Stimulated activated naive CD8-positive, alpha-beta T cell treated with anti-CD3 and anti-CD28 coated beads, Interleukin-15, amount 100 ng/mL, for 72 hours (primary cell): ENCODE measurements at regions not wholly inside any gene's neighbourhood (a gene's known extent, or its start where the extent isn't known, plus 50 kb on each side); places are given as distances from the start of the nearest gene placed in this dataset.
A peak's percentile ranks its signal among the peaks of the same experiment; 100 is the strongest.

Experiments
- ATAC-seq: fragments of 150-1000 bp; cut with Tn5 transposase; 2 replicates; pipeline ENCODE4 v1.10.0; 2021; ENCODE audit warnings: mild to moderate bottlenecking, moderate library complexity
- DNase-seq, 2 donors: peaks; one replicate each; pipeline ENCODE4 v3.0.0; 2021 to 2022
- H3K27ac Mint-ChIP-seq, 2 donors: one replicate each; pipeline ENCODE4 v1.8.0; 2022; ENCODE audit warnings: mild to moderate bottlenecking in 2 of 2, mixed read lengths in 2 of 2, moderate library complexity in 2 of 2
- H3K27me3 Mint-ChIP-seq: one replicate; pipeline ENCODE4 v1.8.0; 2022; ENCODE audit warnings: mixed read lengths
- H3K4me1 Mint-ChIP-seq: one replicate; pipeline ENCODE4 v1.8.0; 2022; ENCODE audit warnings: mild to moderate bottlenecking, mixed read lengths
- H3K4me3 Mint-ChIP-seq, 2 donors: one replicate each; pipeline ENCODE4 v1.8.0; 2022; ENCODE audit warnings: mild to moderate bottlenecking in 2 of 2, mixed read lengths in 2 of 2, moderate library complexity in 1 of 2
- H3K9me3 Mint-ChIP-seq, 2 donors: one replicate each; pipeline ENCODE4 v1.8.0; 2022; ENCODE audit warnings: mixed read lengths in 2 of 2

GRCh38 chr12:104834607-104835006, 123.5 kb downstream of the SLC41A2 start:
- H3K4me1 Mint-ChIP-seq: no peaks in the 10 kb centered on the region
- no peak for ATAC-seq
- no peaks in the 10 kb centered on the region for H3K27me3 Mint-ChIP-seq
- no peak overlapping the region for H3K4me3 Mint-ChIP-seq
- no peak overlapping the region for H3K27ac Mint-ChIP-seq
- H3K9me3 Mint-ChIP-seq: no peaks in the 10 kb centered on the region
- no peak for DNase-seq

GRCh38 chr12:104833756-104834155, 124.3 kb downstream of the SLC41A2 start:
- Mint-ChIP-seq H3K9me3 (no peaks in the 10 kb centered on the region), H3K4me1 (no peaks in the 10 kb centered on the region), H3K27me3 (no peaks in the 10 kb centered on the region), H3K27ac (no peak overlapping the region), H3K4me3 (no peak overlapping the region)
- ATAC-seq (no peak), DNase-seq (no peak)

GRCh38 chr12:104828015-104828414, 130.1 kb downstream of the SLC41A2 start:
- no peaks in the 10 kb centered on the region for H3K4me1 Mint-ChIP-seq
- DNase-seq: no peak
- no peaks in the 10 kb centered on the region for H3K27me3 Mint-ChIP-seq
- no peak overlapping the region for H3K4me3 Mint-ChIP-seq
- ATAC-seq: no peak
- no peak overlapping the region for H3K27ac Mint-ChIP-seq
- peaks cover 0 to 16% of the 10 kb centered on the region in 2 donors for H3K9me3 Mint-ChIP-seq

GRCh38 chr12:104827587-104827986, 130.5 kb downstream of the SLC41A2 start:
- DNase-seq (no peak), ATAC-seq (no peak)
- no peak overlapping the region for H3K4me3 Mint-ChIP-seq
- H3K27me3 Mint-ChIP-seq: no peaks in the 10 kb centered on the region
- H3K4me1 Mint-ChIP-seq: no peaks in the 10 kb centered on the region
- H3K9me3 Mint-ChIP-seq: peaks cover 0 to 16% of the 10 kb centered on the region in 2 donors
- no peak overlapping the region for H3K27ac Mint-ChIP-seq

GRCh38 chr12:104825408-104825807, 132.7 kb downstream of the SLC41A2 start:
- DNase-seq (no peak), ATAC-seq (no peak)
- H3K27ac Mint-ChIP-seq: peak overlapping the region in 1 of 2 donors; percentile 11
- no peak overlapping the region for H3K4me3 Mint-ChIP-seq
- no peaks in the 10 kb centered on the region for H3K4me1 Mint-ChIP-seq
- H3K9me3 Mint-ChIP-seq: peaks cover 0 to 16% of the 10 kb centered on the region in 2 donors
- no peaks in the 10 kb centered on the region for H3K27me3 Mint-ChIP-seq

GRCh38 chr12:104823985-104824461, 134.1 kb downstream of the SLC41A2 start:
- no peak overlapping the region for H3K4me3 Mint-ChIP-seq
- H3K27me3 Mint-ChIP-seq: no peaks in the 10 kb centered on the region
- no peaks in the 10 kb centered on the region for H3K4me1 Mint-ChIP-seq
- no peak overlapping the region for H3K27ac Mint-ChIP-seq
- ATAC-seq: no peak
- DNase-seq: no peak
- peaks cover 0 to 16% of the 10 kb centered on the region in 2 donors for H3K9me3 Mint-ChIP-seq

- Mint-ChIP-seq H3K4me1 (no peaks in the 10 kb centered on the region), H3K27me3 (no peaks in the 10 kb centered on the region)
Measured at GRCh38 chr12:104822941-104823340, 135.1 kb downstream of the SLC41A2 start.

GRCh38 chr12:104816845-104817503, 141.1 kb downstream of the SLC41A2 start:
- H3K4me1 Mint-ChIP-seq: no peaks in the 10 kb centered on the region
- no peaks in the 10 kb centered on the region for H3K27me3 Mint-ChIP-seq
- H3K27ac Mint-ChIP-seq: no peak overlapping the region
- H3K9me3 Mint-ChIP-seq: no peaks in the 10 kb centered on the region
- DNase-seq (no peak), ATAC-seq (no peak)
- H3K4me3 Mint-ChIP-seq: no peak overlapping the region

More at GRCh38 chr12:104822941-104823340, 135.1 kb downstream of the SLC41A2 start:
- ATAC-seq (no peak), DNase-seq (no peak)
- Mint-ChIP-seq H3K9me3 (peaks cover 0 to 16% of the 10 kb centered on the region in 2 donors), H3K27ac (no peak overlapping the region), H3K4me3 (no peak overlapping the region)

GRCh38 chr12:104815935-104816334, 142.2 kb downstream of the SLC41A2 start:
- no peaks in the 10 kb centered on the region for H3K4me1 Mint-ChIP-seq
- ATAC-seq (no peak), DNase-seq (no peak)
- peak overlapping the region; percentile 42 to 57 for H3K27ac Mint-ChIP-seq
- H3K9me3 Mint-ChIP-seq: no peaks in the 10 kb centered on the region
- no peaks in the 10 kb centered on the region for H3K27me3 Mint-ChIP-seq
- no peak overlapping the region for H3K4me3 Mint-ChIP-seq

GRCh38 chr12:104814944-104815343, 143.1 kb downstream of the SLC41A2 start:
- ATAC-seq: no peak
- H3K27ac Mint-ChIP-seq: no peak overlapping the region
- H3K9me3 Mint-ChIP-seq: no peaks in the 10 kb centered on the region
- H3K4me1 Mint-ChIP-seq: no peaks in the 10 kb centered on the region
- no peak overlapping the region for H3K4me3 Mint-ChIP-seq
- H3K27me3 Mint-ChIP-seq: no peaks in the 10 kb centered on the region
- no peak for DNase-seq
